ENCODE measurements at regions not wholly inside any gene's neighbourhood (a gene's known extent, or its start where the extent isn't known, plus 50 kb on each side); places are given as distances from the start of the nearest gene placed in this dataset.

- Histone ChIP-seq H3K79me2 (ENCODE audit: insufficient read depth, low read depth) (no peaks in the 10 kb centered on the region), H3K4me1 (ENCODE audit: low read depth, poor library complexity, severe bottlenecking) (no peaks in the 10 kb centered on the region), H3K9ac (no peak overlapping the region), H2AFZ (ENCODE audit: low read depth) (no peak overlapping the region), H3K4me3 (IDR thresholded peaks at IDR 0.05; ENCODE audit: insufficient read depth, low read depth, low read length) (no peak overlapping the region), H3K4me2 (no peak overlapping the region), H3K36me3 (ENCODE audit: insufficient read depth) (no peaks in the 10 kb centered on the region), H4K20me1 (ENCODE audit: insufficient read depth) (no peaks in the 10 kb centered on the region), H3K27ac (no peak overlapping the region), H3K27me3 (ENCODE audit: insufficient read depth, low read depth) (no peaks in the 10 kb centered on the region)
- TF ChIP-seq CTCF (conservative IDR thresholded peaks at IDR 0.05; ENCODE audit: low read depth, low read length) = no peak
Measured at GRCh38 chr4:146029939-146030710, 91.5 kb upstream of the ZNF827 start.

- H3K36me3 ChIP-seq (ENCODE audit: insufficient read depth) = no peaks in the 10 kb centered on the region
- H2AFZ ChIP-seq (ENCODE audit: low read depth) = no peak overlapping the region
- no peaks in the 10 kb centered on the region for H3K27me3 ChIP-seq (ENCODE audit: insufficient read depth, low read depth)
- H3K79me2 ChIP-seq (ENCODE audit: insufficient read depth, low read depth) = no peaks in the 10 kb centered on the region
- H4K20me1 ChIP-seq (ENCODE audit: insufficient read depth) = no peaks in the 10 kb centered on the region
- no peak overlapping the region for H3K4me3 ChIP-seq (IDR thresholded peaks at IDR 0.05; ENCODE audit: insufficient read depth, low read depth, low read length)
- no peak overlapping the region for H3K9ac ChIP-seq
- H3K4me2 ChIP-seq = no peak overlapping the region
- H3K4me1 ChIP-seq (ENCODE audit: low read depth, poor library complexity, severe bottlenecking) = no peaks in the 10 kb centered on the region
- H3K27ac ChIP-seq = no peak overlapping the region
- no peak for TF ChIP-seq CTCF (conservative IDR thresholded peaks at IDR 0.05; ENCODE audit: low read depth, low read length)
Measured at GRCh38 chr4:146029147-146029546, 90.5 kb upstream of the ZNF827 start.

- H3K79me2 ChIP-seq (ENCODE audit: insufficient read depth, low read depth) = no peaks in the 10 kb centered on the region
- no peak overlapping the region for H3K9ac ChIP-seq
- H3K4me2 ChIP-seq = no peak overlapping the region
- no peak overlapping the region for H2AFZ ChIP-seq (ENCODE audit: low read depth)
- TF ChIP-seq CTCF (conservative IDR thresholded peaks at IDR 0.05; ENCODE audit: low read depth, low read length) = no peak
- no peaks in the 10 kb centered on the region for H3K4me1 ChIP-seq (ENCODE audit: low read depth, poor library complexity, severe bottlenecking)
- no peaks in the 10 kb centered on the region for H3K36me3 ChIP-seq (ENCODE audit: insufficient read depth)
- H3K4me3 ChIP-seq (IDR thresholded peaks at IDR 0.05; ENCODE audit: insufficient read depth, low read depth, low read length) = no peak overlapping the region
- H3K27ac ChIP-seq = no peak overlapping the region
- no peaks in the 10 kb centered on the region for H4K20me1 ChIP-seq (ENCODE audit: insufficient read depth)
- H3K27me3 ChIP-seq (ENCODE audit: insufficient read depth, low read depth) = no peaks in the 10 kb centered on the region
Measured at GRCh38 chr4:146027761-146028160, 89.1 kb upstream of the ZNF827 start.

- Histone ChIP-seq H3K36me3 (ENCODE audit: insufficient read depth) (no peaks in the 10 kb centered on the region), H4K20me1 (ENCODE audit: insufficient read depth) (no peaks in the 10 kb centered on the region), H3K79me2 (ENCODE audit: insufficient read depth, low read depth) (no peaks in the 10 kb centered on the region), H2AFZ (ENCODE audit: low read depth) (no peak overlapping the region), H3K4me3 (IDR thresholded peaks at IDR 0.05; ENCODE audit: insufficient read depth, low read depth, low read length) (no peak overlapping the region), H3K27ac (no peak overlapping the region), H3K27me3 (ENCODE audit: insufficient read depth, low read depth) (no peaks in the 10 kb centered on the region), H3K9ac (no peak overlapping the region), H3K4me2 (no peak overlapping the region), H3K4me1 (ENCODE audit: low read depth, poor library complexity, severe bottlenecking) (no peaks in the 10 kb centered on the region)
- TF ChIP-seq CTCF (conservative IDR thresholded peaks at IDR 0.05; ENCODE audit: low read depth, low read length) = no peak
Measured at GRCh38 chr4:146023334-146023967, 84.8 kb upstream of the ZNF827 start.

Measured in KMS-11 (cell line).